ENCODE measurements at regions not wholly inside any gene's neighbourhood (a gene's known extent, or its start where the extent isn't known, plus 50 kb on each side); places are given as distances from the start of the nearest gene placed in this dataset.

GRCh38 chr7:25557379-25557917 lies 329.2 kb upstream of the NPVF start:
- DNase-seq (ENCODE audit: low spot score), result no peak

DNA sequence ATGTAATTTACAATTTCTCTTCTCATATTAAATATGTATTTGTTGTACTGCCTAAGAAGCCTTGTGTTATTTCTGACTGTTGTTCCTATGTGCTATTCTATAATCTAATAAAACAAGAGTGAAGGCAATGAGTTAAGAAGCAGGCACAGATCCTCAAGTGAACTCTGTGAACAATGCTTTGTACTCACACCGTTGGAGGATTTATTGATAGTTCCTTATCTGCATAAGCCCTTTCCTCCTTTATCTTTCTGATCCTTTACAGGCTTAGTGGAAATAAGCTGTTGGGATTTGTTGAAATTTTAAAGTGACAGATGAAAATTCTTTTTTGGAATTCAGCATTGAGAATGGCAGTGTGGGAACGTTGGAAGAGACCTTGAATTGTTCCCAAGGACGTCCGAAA lies 329.6 kb upstream of the NPVF start:
- DNase-seq (ENCODE audit: low spot score), result no peak

DNA sequence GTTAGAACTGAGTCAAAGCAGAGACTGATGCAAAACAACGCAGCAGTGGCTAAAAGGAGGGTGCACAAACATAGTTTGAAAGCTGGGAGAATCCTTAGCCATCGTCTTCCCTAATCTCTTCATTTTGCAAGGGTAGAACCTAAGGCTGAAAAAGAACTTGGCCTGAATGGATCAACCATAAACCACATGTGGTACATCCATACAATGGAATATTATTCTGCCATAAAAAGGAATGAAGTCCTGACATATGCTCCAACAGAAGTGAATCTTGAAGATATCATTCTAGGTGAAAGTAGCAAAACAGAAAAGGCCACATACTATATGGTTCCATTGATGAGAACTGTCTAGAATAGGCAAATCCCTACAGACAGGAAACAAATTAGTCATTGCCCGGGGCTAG lies 330.3 kb upstream of the NPVF start:
- DNase-seq (ENCODE audit: low spot score), result no peak

GRCh38 chr7:25559581-25560367 lies 331.5 kb upstream of the NPVF start:
- DNase-seq (ENCODE audit: low spot score), result no peak

DNA sequence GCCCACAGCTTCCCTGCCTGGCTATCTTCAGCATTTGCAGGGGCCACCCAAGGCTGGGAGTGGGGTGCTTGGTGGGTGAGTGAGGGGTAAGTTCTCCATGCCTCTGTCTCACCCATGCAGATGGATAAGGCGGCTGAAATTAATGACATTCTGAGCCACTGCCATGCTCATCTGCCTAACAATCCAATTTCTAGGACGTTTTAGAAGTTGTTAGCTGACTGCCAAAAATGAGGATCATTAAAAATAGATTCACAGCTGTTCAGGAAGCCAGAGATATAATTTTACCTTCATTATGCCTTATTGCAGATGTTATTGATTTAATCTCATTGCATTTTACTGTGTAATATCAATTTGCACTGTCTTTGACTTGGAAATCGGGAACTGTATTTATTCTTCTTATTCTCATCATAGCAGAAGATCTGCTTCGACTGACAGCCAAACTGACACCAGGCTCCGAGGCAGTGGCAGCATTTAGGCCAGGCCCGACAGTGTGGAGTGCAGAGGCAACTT lies 334.4 kb upstream of the NPVF start:
- DNase-seq (ENCODE audit: low spot score), result no peak

DNA sequence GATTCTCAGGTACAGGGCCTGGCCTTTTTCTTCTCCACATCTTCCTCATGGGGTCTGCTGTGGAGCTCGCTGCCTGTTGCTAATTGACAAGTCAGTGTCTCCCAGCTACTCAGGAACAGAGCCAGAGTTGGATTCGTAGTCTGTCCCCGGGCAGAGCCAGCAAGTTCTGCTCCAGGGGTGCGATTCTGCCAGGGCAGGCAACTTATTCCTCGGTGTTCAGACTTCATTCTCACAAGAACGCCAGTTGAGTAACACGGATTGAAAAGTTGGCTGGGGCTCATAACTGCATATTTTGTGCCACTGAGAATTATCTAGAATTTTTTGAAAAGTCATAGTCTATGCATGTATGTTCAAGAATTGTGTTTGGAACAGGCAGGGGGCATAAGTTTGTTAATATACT lies 336.7 kb upstream of the NPVF start:
- DNase-seq (ENCODE audit: low spot score), result no peak

- peak; percentile 71 for DNase-seq (ENCODE audit: low spot score)
Measured at GRCh38 chr7:25565949-25566348, 337.7 kb upstream of the NPVF start.

- no peak for DNase-seq (ENCODE audit: low spot score)
Measured at GRCh38 chr7:25567430-25567829, 339.1 kb upstream of the NPVF start.

DNA sequence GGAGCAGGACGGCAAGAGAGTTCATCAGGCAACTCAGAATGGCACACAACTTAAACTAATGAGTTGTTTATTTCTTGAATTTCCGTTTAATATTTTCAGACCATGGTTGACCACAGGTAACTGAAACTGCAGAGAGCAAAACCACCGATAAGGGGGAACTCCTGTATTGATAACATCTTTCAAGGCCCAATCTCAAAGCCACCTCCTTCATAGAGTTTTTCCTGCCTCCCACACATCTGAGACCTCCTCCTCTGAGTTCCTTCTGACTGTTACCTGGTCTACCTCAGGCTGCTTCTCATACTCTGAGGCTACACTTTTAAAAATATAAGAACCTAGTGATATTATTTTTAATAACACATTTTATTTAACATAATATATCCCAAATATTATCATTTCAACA lies 341.5 kb upstream of the NPVF start:
- no peak for DNase-seq (ENCODE audit: low spot score)

GRCh38 chr7:25572423-25572822 lies 344.1 kb upstream of the NPVF start:
- no peak for DNase-seq (ENCODE audit: low spot score)

DNA sequence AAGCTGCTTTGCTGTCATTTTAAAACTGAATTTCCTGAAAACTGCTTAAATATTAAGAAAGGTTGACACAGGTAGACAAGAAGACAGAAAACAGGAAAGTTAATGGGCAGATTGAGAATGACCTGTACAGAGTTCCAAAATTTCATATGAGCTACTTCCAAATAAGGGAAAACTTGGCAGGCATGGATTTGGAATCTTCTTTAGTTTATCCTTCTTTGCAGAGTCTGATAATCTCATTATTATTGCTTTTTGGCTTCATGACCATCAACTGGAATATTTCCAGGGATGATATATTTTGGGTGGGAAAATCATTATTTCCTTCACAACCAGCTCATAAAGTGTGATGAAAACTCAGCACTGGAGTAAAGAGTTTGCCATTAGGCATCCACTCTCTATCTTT lies 346.5 kb upstream of the NPVF start:
- DNase-seq (ENCODE audit: low spot score), result no peak

DNA sequence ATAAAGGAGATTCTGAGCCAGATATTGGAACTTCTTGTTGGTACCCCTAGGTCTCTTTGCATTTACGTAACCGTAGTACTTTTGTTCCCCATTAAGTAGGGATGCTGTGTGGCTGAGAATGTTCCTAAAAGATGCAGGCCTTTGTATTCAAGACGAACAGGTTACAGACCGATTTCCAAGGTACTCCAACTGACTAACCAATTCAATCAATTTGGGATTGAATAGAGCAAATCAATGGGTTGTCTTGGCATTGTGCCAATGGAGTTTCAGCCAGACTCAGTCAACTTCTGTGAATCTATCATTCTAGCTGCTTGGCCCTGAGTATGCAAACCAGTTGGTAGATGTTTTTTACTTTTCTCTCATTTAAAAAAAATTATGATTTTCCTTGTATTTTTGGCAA lies 347.3 kb upstream of the NPVF start:
- DNase-seq (ENCODE audit: low spot score), result no peak

GRCh38 chr7:25578991-25579777 lies 350.9 kb upstream of the NPVF start:
- no peak for DNase-seq (ENCODE audit: low spot score)

GRCh38 chr7:25579778-25580075 lies 351.4 kb upstream of the NPVF start:
- DNase-seq (ENCODE audit: low spot score), result no peak

GRCh38 chr7:25580141-25580540 lies 351.9 kb upstream of the NPVF start:
- DNase-seq (ENCODE audit: low spot score), result no peak

GRCh38 chr7:25583621-25584020 lies 355.3 kb upstream of the NPVF start:
- no peak for DNase-seq (ENCODE audit: low spot score)

DNA sequence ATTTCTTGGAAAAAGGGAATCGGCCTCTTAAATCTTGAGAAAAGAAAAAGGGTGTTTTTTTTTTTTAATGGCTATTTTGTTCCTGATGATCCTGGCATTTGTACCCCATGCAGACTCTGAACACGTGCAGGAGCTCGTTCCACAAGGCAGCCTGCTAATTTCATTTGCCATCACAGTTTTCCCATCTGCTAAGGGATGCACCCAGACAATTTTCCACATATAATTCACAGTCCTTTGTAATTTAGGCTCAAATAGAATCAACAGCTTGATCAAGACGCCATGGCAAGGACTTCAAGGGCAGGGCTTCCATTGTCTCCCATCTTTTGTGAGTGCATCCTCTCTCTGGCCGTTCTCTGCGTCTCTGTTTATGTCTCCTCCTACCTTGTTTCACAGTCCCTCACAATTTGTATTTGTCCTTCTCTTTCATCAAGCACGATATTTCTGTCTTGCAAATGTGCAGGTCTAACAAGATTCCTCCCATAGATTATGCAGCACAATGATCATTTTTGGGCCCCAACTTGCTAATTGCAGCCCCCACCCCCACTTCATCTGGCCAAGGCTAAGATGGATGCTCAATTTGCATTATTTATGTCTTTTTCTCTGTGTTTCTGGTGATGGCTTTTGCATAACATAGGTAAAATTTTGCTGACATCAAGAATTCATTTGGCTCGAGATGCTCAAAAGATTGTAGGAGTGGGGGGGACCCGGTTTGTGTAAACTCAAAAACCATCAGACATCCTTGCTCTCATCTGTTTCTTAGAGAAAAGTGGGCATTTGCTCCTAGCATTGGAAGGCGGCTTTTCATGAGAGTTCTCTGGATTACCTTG lies 356.0 kb upstream of the NPVF start:
- DNase-seq (ENCODE audit: low spot score), result no peak

- no peak for DNase-seq (ENCODE audit: low spot score)
Measured at GRCh38 chr7:25586513-25586912, 358.2 kb upstream of the NPVF start.

DNA sequence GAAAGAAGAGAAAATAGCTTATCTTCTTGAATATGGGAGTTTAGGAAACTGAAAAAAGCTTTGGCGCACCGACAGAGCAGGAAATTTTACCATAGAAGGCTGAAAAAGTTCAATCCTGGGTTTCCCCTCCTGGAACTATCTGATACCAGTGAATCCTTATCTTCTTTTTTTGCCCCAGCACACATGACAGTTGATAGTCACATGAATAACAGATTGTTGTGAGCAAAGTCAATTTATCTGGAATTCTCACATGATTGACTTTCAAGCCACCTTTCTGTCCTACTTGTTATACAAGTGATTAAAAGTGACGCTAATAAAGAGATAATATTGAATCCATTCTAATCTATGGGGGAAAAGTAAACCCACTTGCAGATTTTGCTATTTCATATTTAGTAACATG lies 365.8 kb upstream of the NPVF start:
- DNase-seq (ENCODE audit: low spot score), result no peak

DNA sequence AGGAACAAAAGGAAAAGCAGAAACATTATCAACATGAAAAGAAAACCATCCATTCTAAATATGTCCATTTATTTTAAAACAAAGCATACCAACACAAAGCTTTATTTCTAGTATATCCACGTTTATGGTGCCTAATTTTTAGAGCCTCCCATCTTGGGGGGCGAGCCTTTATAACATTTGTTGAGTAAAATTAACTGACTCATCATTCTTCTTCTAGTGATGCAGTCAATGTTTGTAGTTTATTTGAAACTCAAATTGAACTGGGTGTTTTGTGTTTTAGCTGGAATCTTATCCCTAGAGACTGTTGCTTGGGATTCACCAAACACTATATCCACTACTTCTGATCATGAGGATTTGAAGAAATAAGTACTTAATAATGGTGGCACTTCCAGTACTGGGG lies 366.4 kb upstream of the NPVF start:
- DNase-seq (ENCODE audit: low spot score), result no peak

- DNase-seq (ENCODE audit: low spot score), result no peak
Measured at GRCh38 chr7:25595996-25596395, 367.7 kb upstream of the NPVF start.

DNA sequence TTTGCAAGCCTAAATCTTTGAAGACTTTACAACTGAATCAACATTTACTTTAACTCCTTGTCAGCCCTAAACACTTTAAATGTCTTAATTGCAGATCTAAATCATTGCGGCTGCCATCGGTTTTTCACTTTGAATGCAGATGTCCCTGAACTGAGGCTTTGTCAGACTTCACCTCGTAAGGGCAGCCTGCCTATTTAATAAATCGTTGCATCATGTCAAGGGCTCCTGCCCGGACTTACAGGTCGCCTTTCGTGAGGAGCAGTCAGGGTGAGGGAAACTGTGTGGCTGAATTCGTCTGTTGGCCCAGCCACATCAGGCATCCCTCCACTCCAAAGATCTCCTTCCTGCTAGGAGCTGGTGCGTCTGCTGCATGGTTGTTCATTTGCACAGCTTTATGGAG lies 368.2 kb upstream of the NPVF start:
- no peak for DNase-seq (ENCODE audit: low spot score)

GRCh38 chr7:25597946-25598345 lies 369.7 kb upstream of the NPVF start:
- DNase-seq (ENCODE audit: low spot score), result no peak
